Neutrophil (primary cell): ENCODE measurements at regions not wholly inside any gene's neighbourhood (a gene's known extent, or its start where the extent isn't known, plus 50 kb on each side); places are given as distances from the start of the nearest gene placed in this dataset.

Source experiments
- H3K27ac ChIP-seq: fragments of 200-600 bp; sonication (generic); 2 replicates; pipeline ENCODE4 v1.5.1; 2016; ENCODE audit warnings: mild to moderate bottlenecking, moderate library complexity
- H3K27me3 ChIP-seq: fragments of 200-600 bp; sonication (generic); 2 replicates; pipeline ENCODE4 v1.6.0; 2016; ENCODE audit warnings: mild to moderate bottlenecking
- H3K36me3 ChIP-seq: fragments of 200-600 bp; sonication (generic); 2 replicates; pipeline ENCODE4 v1.5.1; 2017
- H3K4me1 ChIP-seq, 2 experiments: fragments of 200-600 bp in 1 of 2; sonication (generic) in 1 of 2; 1 replicate in 1 of 2; 2 replicates in 1 of 2; pipeline versions ENCODE4 v1.5.1 to v1.6.1; 2013 to 2016; ENCODE audit warnings: low read depth in 1 of 2, low read length in 1 of 2, mild to moderate bottlenecking in 1 of 2, moderate library complexity in 1 of 2; ENCODE audit not compliant: control insufficient read depth in 1 of 2, insufficient read depth in 1 of 2
- H3K4me3 ChIP-seq, 2 experiments: fragments of 200-600 bp in 1 of 2; sonication (generic) in 1 of 2; 1 replicate in 1 of 2; 2 replicates in 1 of 2; pipeline ENCODE4 v1.5.1; 2013 to 2016; ENCODE audit warnings: low read depth in 1 of 2, low read length in 1 of 2, mild to moderate bottlenecking in 1 of 2, moderate library complexity in 1 of 2
- H3K9me3 ChIP-seq: fragments of 200-600 bp; sonication (generic); 2 replicates; pipeline ENCODE4 v1.5.1; 2016
- TF ChIP-seq, protein P1 (sequence below): fragments of 200-600 bp; sonication (generic); IDR thresholded peaks from 2 replicates; pipeline ENCODE4 v1.5.1; 2016; ENCODE audit warnings: antibody characterized with exemption

DNA sequence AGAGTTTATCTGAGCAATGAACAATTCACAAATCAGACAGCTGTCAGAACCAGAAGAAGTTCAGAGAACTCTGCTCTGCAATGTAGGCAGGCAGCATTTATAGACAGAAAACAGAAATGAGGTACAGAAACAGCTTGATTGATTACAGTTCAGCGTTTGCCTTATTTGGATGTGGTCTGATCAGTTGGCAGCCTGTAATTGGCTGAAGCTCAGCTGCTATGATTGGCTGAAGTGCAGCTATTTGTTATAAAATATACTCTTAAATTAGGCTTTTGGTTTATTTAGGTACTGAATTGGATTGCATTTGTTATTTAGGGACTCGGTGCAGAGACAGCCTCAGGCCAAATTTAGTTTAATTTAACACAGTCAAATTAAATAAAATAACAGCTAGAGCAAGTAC lies 85.8 kb upstream of the JAZF1 start:
- no peak overlapping the region for H3K4me3 ChIP-seq
- no peaks in the 10 kb centered on the region for H3K4me1 ChIP-seq
- TF ChIP-seq, protein P1, sequence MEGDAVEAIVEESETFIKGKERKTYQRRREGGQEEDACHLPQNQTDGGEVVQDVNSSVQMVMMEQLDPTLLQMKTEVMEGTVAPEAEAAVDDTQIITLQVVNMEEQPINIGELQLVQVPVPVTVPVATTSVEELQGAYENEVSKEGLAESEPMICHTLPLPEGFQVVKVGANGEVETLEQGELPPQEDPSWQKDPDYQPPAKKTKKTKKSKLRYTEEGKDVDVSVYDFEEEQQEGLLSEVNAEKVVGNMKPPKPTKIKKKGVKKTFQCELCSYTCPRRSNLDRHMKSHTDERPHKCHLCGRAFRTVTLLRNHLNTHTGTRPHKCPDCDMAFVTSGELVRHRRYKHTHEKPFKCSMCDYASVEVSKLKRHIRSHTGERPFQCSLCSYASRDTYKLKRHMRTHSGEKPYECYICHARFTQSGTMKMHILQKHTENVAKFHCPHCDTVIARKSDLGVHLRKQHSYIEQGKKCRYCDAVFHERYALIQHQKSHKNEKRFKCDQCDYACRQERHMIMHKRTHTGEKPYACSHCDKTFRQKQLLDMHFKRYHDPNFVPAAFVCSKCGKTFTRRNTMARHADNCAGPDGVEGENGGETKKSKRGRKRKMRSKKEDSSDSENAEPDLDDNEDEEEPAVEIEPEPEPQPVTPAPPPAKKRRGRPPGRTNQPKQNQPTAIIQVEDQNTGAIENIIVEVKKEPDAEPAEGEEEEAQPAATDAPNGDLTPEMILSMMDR = no peak
- H3K27me3 ChIP-seq = no peaks in the 10 kb centered on the region
- no peaks in the 10 kb centered on the region for H3K36me3 ChIP-seq
- H3K27ac ChIP-seq = no peak overlapping the region
- no peaks in the 10 kb centered on the region for H3K9me3 ChIP-seq

DNA sequence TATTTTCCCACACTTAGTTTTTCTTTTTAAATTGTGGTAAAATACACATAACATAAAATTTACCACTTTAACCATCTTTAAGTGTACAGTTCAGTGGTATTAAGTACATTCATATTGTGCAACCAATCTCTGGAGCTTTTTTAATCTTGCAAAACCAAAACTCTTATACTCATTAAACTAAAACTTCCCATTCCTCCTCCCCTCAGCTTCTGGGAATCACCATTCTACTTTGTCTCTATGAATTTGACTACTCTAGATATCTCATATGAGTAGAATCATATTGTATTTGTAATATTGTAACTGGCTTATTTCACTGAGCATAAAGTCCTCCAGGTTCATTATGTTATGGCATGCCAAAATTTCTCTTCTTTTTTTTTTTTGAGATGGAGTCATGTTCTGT lies 86.4 kb upstream of the JAZF1 start:
- Histone ChIP-seq H3K4me3 (no peak overlapping the region), H3K4me1 (no peaks in the 10 kb centered on the region)

GRCh38 chr7:28269700-28270361 lies 89.2 kb upstream of the JAZF1 start:
- no peaks in the 10 kb centered on the region for H3K36me3 ChIP-seq
- TF ChIP-seq, protein P1 = no peak

More for the DNA sequence above, 86.4 kb upstream of the JAZF1 start:
- no peaks in the 10 kb centered on the region for H3K27me3 ChIP-seq
- TF ChIP-seq, protein P1 = no peak
- no peaks in the 10 kb centered on the region for H3K36me3 ChIP-seq
- H3K27ac ChIP-seq = no peak overlapping the region
- H3K9me3 ChIP-seq = no peaks in the 10 kb centered on the region

DNA sequence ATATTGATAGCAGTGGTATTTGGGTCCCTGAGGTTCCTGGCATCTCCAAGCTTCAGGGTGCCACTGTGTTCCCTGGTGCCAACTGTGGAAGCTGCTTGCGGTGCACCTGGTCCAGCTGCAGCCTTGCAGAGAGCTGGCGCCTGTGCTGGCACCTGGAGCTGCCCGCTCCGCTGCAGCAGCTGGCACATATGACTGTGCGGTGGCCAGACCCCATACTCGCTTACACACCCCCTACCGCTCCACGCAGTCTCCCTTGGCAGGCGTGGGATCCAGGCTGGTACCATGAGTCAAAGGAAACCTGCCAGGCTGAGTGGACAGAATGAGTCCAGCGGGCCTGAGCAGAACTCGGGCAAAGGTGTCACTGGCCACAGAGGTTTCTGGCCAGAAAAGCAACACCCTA lies 89.9 kb upstream of the JAZF1 start:
- Histone ChIP-seq H3K4me1 (peaks cover 0 to 4% of the 10 kb centered on the region in 2 experiments), H3K36me3 (no peaks in the 10 kb centered on the region), H3K9me3 (no peaks in the 10 kb centered on the region), H3K27me3 (peaks cover 17% of the 10 kb centered on the region), H3K4me3 (no peak overlapping the region), H3K27ac (no peak overlapping the region)
- TF ChIP-seq, protein P1 = no peak

More at GRCh38 chr7:28269700-28270361, 89.2 kb upstream of the JAZF1 start:
- no peak overlapping the region for H3K27ac ChIP-seq
- H3K9me3 ChIP-seq = no peaks in the 10 kb centered on the region
- H3K27me3 ChIP-seq = peaks cover 11% of the 10 kb centered on the region
- peaks cover 0 to 4% of the 10 kb centered on the region in 2 experiments for H3K4me1 ChIP-seq
- no peak overlapping the region for H3K4me3 ChIP-seq

DNA sequence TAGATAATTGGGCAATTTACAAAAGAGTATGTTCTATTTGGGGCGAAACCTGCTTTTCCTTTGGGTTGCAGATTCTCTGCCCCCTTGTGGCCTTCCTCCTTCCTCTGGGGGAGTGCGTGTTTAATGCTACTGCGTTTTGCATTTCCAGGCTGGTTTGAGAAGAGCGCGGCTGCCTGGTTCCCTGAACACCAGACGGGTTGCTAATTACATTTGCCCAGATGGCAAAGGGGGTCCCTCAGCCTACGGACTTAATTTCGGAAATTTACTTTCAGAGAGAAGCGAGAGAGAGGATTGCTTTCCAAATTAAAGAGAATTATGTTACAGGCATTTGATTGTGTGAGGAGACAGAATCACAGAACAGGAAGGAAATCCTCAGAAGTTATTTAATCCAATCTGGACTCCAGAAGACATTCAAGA lies 91.9 kb upstream of the JAZF1 start:
- Histone ChIP-seq H3K4me1 (peaks cover 0 to 4% of the 10 kb centered on the region in 2 experiments), H3K27ac (no peak overlapping the region), H3K36me3 (no peaks in the 10 kb centered on the region), H3K27me3 (peaks cover 18% of the 10 kb centered on the region), H3K9me3 (no peaks in the 10 kb centered on the region), H3K4me3 (no peak overlapping the region)
- TF ChIP-seq, protein P1 = no peak
